Activated T-helper 1 cell treated with anti-CD3 and anti-CD28 coated beads, Interleukin-12 subunit alpha, Interleukin-12 subunit beta, Interleukin-2, Interleukin-4 antibody, amounts not matched to agents 30 ng/mL and 10 ng/mL and 1 ng/mL, durations not matched to agents 14 hours and 24 hours and 36 hours (primary cell): ENCODE measurements at regions not wholly inside any gene's neighbourhood (a gene's known extent, or its start where the extent isn't known, plus 50 kb on each side); places are given as distances from the start of the nearest gene placed in this dataset.

Experiments used
- DNase-seq: peaks from one replicate; pipeline ENCODE4 v3.0.0; 2021; ENCODE audit warnings: low spot score
- H3K27ac Mint-ChIP-seq: one replicate; pipeline ENCODE4 v1.8.0; 2021; ENCODE audit warnings: mild to moderate bottlenecking, mixed read lengths
- H3K27me3 Mint-ChIP-seq: one replicate; pipeline ENCODE4 v1.8.0; 2022; ENCODE audit warnings: mild to moderate bottlenecking, moderate library complexity, mixed read lengths; ENCODE audit not compliant: insufficient read depth
- H3K36me3 Mint-ChIP-seq: one replicate; pipeline ENCODE4 v1.8.0; 2021; ENCODE audit warnings: low read depth, mixed read lengths
- H3K4me1 Mint-ChIP-seq: one replicate; pipeline ENCODE4 v1.8.0; 2021; ENCODE audit warnings: low read depth, mixed read lengths
- H3K4me3 Mint-ChIP-seq: one replicate; pipeline ENCODE4 v1.8.0; 2021; ENCODE audit warnings: mild to moderate bottlenecking, moderate library complexity, mixed read lengths
- H3K9me3 Mint-ChIP-seq: one replicate; pipeline ENCODE4 v1.8.0; 2021; ENCODE audit warnings: mixed read lengths
- intact Hi-C: fragments of 100-400 bp; cut with micrococcal nuclease; formaldehyde crosslinking; loops from one replicate; pipeline ENCODE4 v1.15.1; 2024

DNA sequence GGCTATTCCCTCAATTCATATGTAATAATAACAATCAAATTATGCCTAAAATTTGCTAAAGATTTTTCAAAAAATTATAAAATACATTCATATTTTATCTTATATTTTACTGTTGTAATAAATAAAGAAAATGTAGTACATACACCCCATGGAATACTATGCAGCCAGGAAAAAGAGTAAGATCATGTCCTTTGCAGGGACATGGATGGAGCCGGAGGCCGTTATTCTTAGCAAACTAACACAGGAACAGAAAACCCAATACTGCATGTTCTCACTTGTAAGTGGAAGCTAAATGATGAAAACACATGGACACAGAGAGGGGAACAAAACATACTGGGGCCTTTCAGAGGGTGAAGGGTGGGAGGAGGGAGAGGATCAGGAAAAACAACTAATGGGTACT, 584.2 kb upstream of the MMS22L start:
- H3K4me1 Mint-ChIP-seq, result no peaks in the 10 kb centered on the region
- DNase-seq, result no peak
- intact Hi-C loops, result no loop called here
- H3K36me3 Mint-ChIP-seq, result no peaks in the 10 kb centered on the region
- no peaks in the 10 kb centered on the region for H3K9me3 Mint-ChIP-seq
- H3K27me3 Mint-ChIP-seq, result no peaks in the 10 kb centered on the region
- no peak overlapping the region for H3K27ac Mint-ChIP-seq
- H3K4me3 Mint-ChIP-seq, result no peak overlapping the region

DNA sequence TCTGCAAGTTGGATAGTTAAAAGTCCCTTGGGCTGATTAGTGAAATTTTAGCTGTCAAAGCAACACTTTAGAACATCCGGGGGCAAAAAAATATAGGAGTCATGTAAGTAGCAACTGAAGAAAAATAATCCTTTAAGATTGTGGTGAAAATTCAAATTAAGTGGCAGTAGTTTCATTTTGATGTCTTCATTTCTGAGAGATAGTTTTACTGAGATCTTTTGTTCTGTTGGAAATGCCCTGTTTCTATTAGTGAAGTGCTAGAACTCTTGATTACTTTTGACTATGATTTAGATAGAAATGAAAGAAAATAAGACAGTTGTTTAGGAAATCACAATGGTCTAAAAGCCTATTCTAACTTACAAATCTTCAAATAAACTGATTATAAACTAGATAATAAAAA, 587.3 kb upstream of the MMS22L start:
- H3K4me3 Mint-ChIP-seq, result no peak overlapping the region
- DNase-seq, result no peak
- no peaks in the 10 kb centered on the region for H3K36me3 Mint-ChIP-seq
- no peaks in the 10 kb centered on the region for H3K27me3 Mint-ChIP-seq
- no peaks in the 10 kb centered on the region for H3K9me3 Mint-ChIP-seq
- intact Hi-C loops, result no loop called here
- H3K4me1 Mint-ChIP-seq, result no peaks in the 10 kb centered on the region
- H3K27ac Mint-ChIP-seq, result no peak overlapping the region

DNA sequence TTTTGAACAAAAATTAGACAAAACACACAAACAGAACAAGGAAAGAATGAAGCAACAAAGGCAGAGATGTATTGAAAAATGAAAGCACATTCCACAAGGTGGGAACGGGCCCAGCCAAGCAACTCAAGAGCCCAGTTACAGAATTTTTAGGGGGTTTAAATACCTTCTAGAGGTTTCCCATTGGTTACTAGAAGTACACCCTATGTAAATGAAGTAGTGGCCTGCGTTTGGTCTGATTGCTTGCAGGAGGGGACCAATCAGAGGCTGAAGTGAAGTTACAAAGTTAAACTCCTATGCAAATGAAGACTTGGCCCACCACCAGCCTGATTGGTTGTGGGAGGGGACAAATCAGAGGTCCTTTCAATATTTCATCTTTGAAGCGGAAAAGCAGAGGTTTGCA, 593.7 kb upstream of the MMS22L start:
- H3K4me3 Mint-ChIP-seq, result no peak overlapping the region
- no peaks in the 10 kb centered on the region for H3K27me3 Mint-ChIP-seq
- no peaks in the 10 kb centered on the region for H3K36me3 Mint-ChIP-seq
- no peak overlapping the region for H3K27ac Mint-ChIP-seq
- no peak for DNase-seq
- intact Hi-C loops, result no loop called here
- H3K4me1 Mint-ChIP-seq, result no peaks in the 10 kb centered on the region
- no peaks in the 10 kb centered on the region for H3K9me3 Mint-ChIP-seq

DNA sequence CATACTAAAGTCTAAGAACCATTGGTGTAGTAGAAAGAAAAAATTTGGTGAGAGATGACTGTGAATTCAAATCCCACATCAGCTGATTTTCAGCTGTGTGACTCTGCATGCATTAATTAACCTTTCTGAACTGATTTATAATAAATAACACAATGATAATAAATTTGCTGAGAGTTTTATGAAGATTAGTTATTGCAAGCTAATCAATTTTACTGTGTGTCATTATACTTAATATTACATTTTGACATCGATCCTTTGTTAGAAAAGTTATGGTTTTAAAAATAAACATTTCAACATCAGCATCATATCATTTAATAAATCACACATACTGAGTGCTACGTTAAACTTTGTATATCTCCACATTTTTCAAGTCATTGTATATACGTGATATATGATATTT, 599.7 kb upstream of the MMS22L start:
- intact Hi-C loops, result no loop called here
- Mint-ChIP-seq H3K4me1 (no peaks in the 10 kb centered on the region), H3K36me3 (no peaks in the 10 kb centered on the region), H3K27me3 (no peaks in the 10 kb centered on the region), H3K4me3 (no peak overlapping the region), H3K9me3 (no peaks in the 10 kb centered on the region), H3K27ac (no peak overlapping the region)
- DNase-seq, result no peak

DNA sequence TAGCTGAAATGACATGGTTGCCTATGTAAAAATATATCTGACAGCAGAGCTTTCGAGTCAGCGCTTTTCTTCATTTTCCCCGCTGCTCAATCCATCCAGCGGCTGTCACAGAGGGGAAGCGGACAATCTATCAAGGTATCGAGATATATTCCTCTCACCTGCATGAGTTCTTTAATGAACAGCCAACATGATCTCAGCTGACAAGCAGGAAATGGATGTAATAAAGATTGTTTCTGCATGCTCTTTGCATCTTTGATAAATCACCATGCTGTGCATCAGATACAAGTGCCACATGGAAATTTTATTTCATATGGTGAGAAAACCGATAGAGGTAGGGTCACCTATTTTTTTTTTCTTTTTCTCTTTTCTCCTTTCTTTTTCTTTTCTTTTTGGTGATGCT, 602.3 kb upstream of the MMS22L start:
- no peaks in the 10 kb centered on the region for H3K36me3 Mint-ChIP-seq

DNA sequence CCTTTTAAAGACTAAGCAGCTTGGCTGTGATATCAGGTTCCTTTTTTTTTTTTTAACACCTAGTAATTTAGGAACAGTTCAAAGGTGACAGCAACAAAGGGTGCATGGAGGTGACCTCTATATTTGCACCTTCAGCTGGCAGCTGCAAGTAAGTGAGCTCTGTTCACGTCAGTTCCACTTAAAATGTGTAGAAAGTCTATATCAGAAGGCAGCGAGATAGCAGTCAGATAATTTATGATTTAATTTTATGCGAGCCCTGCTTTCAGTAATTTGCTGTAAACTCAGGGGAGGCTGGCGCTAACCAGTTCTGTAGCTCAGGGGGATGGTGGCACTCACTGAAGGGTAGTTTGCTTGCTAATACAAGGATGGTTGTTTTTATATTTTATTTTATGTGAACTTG, 602.8 kb upstream of the MMS22L start:
- intact Hi-C loops, result no loop called here
- no peaks in the 10 kb centered on the region for H3K27me3 Mint-ChIP-seq
- H3K27ac Mint-ChIP-seq, result no peak overlapping the region
- no peak overlapping the region for H3K4me3 Mint-ChIP-seq
- no peaks in the 10 kb centered on the region for H3K4me1 Mint-ChIP-seq
- H3K9me3 Mint-ChIP-seq, result no peaks in the 10 kb centered on the region
- no peaks in the 10 kb centered on the region for H3K36me3 Mint-ChIP-seq
- DNase-seq, result no peak

More for the DNA sequence above, 602.3 kb upstream of the MMS22L start:
- no peaks in the 10 kb centered on the region for H3K27me3 Mint-ChIP-seq
- intact Hi-C loops, result no loop called here
- no peak overlapping the region for H3K27ac Mint-ChIP-seq
- DNase-seq, result no peak
- no peaks in the 10 kb centered on the region for H3K9me3 Mint-ChIP-seq
- no peaks in the 10 kb centered on the region for H3K4me1 Mint-ChIP-seq
- H3K4me3 Mint-ChIP-seq, result no peak overlapping the region

DNA sequence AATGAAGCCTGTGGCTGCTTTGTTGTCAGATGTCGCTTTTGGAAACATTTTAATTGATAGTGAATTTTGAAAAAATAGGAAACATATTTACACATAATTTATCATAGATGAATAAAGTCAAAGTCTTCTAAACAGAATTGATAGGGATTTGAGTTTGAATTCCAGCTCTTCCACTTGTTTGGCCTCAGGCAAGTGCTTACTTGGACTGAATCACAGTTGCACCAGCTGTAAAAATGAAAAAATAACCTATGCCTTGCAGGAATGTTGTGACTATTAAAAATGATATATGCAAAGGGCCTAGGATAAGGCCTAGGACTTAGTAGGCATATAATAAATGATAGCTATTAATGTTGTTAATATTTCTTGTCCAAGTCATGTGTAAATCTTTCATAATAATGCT, 618.5 kb upstream of the MMS22L start:
- no peaks in the 10 kb centered on the region for H3K27me3 Mint-ChIP-seq
- no peaks in the 10 kb centered on the region for H3K4me1 Mint-ChIP-seq
- intact Hi-C loops, result no loop called here
- DNase-seq, result no peak
- no peak overlapping the region for H3K27ac Mint-ChIP-seq
- no peaks in the 10 kb centered on the region for H3K9me3 Mint-ChIP-seq
- no peaks in the 10 kb centered on the region for H3K36me3 Mint-ChIP-seq
- H3K4me3 Mint-ChIP-seq, result no peak overlapping the region

DNA sequence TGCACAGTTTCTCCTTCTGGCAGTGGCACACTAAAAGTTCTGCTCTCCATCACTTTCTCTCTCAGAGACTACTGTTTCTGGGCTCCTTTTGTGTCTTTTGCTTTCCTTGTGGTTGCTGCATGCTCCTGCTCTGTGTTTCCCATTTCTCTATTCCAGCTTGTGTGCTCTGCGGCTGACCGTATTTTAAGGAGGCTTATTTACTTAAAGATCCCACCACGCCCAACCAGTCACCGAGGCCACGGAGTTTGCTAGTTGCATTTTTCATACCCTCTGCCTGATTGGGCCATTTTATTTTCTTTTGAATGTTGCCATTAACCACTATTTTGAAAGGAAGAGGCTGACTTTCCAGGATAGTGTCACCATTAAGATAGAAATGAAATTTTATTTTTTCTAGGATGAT, 626.4 kb upstream of the MMS22L start:
- H3K4me3 Mint-ChIP-seq, result no peak overlapping the region
- H3K27me3 Mint-ChIP-seq, result no peaks in the 10 kb centered on the region
- no peak overlapping the region for H3K27ac Mint-ChIP-seq
- H3K9me3 Mint-ChIP-seq, result no peaks in the 10 kb centered on the region
- intact Hi-C loops, result no loop called here
- H3K36me3 Mint-ChIP-seq, result no peaks in the 10 kb centered on the region
- H3K4me1 Mint-ChIP-seq, result no peaks in the 10 kb centered on the region
- DNase-seq, result no peak

DNA sequence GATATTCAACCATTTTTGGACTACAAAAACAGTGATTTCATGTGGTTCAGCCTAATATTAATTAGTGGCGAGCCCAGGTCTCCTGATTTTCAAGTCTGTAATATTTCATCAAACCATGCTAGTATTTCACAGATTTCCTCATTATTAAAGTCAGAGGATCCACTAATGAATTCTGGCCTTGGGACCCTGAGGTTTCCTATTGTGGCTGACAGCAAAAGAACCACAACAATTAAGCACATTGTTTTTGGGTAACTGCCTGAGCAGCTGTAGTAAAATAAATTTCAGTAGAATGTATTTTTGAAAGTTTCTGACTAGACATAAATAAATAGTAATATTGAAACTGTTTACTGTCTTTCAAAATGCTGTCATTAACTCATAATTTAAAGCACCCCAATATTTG, 630.7 kb upstream of the MMS22L start:
- no peaks in the 10 kb centered on the region for H3K27me3 Mint-ChIP-seq
- H3K4me1 Mint-ChIP-seq, result no peaks in the 10 kb centered on the region
- DNase-seq, result no peak
- intact Hi-C loops, result no loop called here
- no peaks in the 10 kb centered on the region for H3K9me3 Mint-ChIP-seq
- H3K36me3 Mint-ChIP-seq, result no peaks in the 10 kb centered on the region
- H3K4me3 Mint-ChIP-seq, result no peak overlapping the region
- H3K27ac Mint-ChIP-seq, result no peak overlapping the region

DNA sequence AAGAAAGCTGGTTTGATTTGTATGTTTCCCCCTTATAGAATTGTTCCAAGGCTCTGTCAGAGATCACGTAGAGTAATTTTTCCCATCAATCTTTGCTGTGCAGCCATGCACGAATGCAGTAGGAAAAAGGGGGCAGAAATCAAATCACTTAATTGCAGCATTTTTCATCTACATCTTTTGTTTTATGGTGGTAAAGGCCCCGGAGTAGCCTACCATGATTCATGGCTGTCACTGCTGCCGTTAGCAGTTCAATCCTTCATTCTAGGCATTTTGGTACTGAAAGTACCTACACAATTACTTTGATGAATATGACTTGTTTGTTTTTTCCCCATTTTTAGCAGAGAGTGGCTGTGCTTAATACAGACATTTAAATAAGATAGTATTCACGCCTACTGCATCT, 631.9 kb upstream of the MMS22L start:
- no peaks in the 10 kb centered on the region for H3K36me3 Mint-ChIP-seq
- no peaks in the 10 kb centered on the region for H3K4me1 Mint-ChIP-seq
- H3K27ac Mint-ChIP-seq, result no peak overlapping the region
- no peak overlapping the region for H3K4me3 Mint-ChIP-seq
- intact Hi-C loops, result no loop called here
- H3K9me3 Mint-ChIP-seq, result no peaks in the 10 kb centered on the region
- no peak for DNase-seq
- no peaks in the 10 kb centered on the region for H3K27me3 Mint-ChIP-seq

DNA sequence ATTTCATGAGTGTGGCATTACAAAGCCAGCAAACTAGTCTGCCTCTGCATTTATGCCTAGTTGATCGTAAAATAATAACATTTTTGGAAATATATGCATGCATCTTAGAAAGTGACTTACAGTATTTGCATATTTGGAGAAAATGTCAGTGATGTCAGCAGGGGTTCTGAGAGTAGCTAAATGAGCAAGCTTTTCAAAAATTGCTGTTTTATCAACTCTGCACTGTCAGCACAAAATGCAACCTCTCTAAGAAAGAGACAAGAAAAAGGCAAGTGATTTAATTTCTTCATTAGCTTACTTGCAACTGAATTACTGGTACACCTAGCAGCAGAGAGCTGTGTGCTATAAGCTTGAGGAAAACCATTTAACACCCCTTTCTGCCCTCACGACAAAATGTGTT, 632.5 kb upstream of the MMS22L start:
- Mint-ChIP-seq H3K4me1 (no peaks in the 10 kb centered on the region), H3K27me3 (no peaks in the 10 kb centered on the region), H3K9me3 (no peaks in the 10 kb centered on the region), H3K4me3 (no peak overlapping the region), H3K27ac (no peak overlapping the region), H3K36me3 (no peaks in the 10 kb centered on the region)
- intact Hi-C loops, result no loop called here
- no peak for DNase-seq

DNA sequence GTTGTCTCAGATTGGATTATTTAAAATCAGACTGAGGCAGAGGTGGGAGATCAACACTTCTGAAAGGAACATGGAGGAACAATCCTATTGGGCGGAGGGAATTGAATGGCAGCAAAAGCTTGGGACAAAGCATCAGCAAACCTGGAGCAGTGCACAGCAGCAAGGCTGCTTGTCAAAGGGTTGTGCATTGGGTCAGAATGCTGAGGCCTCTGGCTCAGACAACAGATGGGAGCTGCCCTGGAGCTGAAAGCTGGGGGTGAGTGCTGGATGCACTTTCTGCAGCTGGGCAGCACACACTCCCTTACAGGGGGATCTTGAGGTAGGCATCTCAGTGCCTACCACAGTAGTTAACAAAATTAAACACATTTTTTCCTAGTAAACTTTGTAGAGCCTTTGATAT, 634.4 kb upstream of the MMS22L start:
- no peaks in the 10 kb centered on the region for H3K36me3 Mint-ChIP-seq

DNA sequence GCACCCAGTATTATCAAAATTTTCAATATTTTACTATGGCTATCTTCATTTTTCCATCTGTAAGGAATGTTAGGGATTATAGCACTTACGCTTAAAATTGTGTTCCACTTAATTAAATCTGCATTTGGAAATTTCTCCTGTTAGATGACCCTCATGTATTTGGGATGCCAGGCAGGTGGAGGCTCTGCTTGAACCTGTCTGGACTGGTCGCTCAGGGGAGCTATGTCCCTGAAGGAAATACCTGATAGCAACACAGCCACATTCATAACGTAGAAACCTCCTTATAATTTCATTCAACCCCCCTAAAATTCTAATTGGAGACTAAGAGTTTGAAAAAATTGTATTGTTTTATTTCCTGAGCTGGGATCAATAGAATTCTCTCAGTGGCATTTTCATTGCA, 636.0 kb upstream of the MMS22L start:
- intact Hi-C loops, result no loop called here
- no peaks in the 10 kb centered on the region for H3K27me3 Mint-ChIP-seq

More for the DNA sequence above, 634.4 kb upstream of the MMS22L start:
- no peaks in the 10 kb centered on the region for H3K9me3 Mint-ChIP-seq
- no peaks in the 10 kb centered on the region for H3K27me3 Mint-ChIP-seq
- H3K4me1 Mint-ChIP-seq, result no peaks in the 10 kb centered on the region
- intact Hi-C loops, result no loop called here
- H3K27ac Mint-ChIP-seq, result no peak overlapping the region
- no peak overlapping the region for H3K4me3 Mint-ChIP-seq
- no peak for DNase-seq

DNA sequence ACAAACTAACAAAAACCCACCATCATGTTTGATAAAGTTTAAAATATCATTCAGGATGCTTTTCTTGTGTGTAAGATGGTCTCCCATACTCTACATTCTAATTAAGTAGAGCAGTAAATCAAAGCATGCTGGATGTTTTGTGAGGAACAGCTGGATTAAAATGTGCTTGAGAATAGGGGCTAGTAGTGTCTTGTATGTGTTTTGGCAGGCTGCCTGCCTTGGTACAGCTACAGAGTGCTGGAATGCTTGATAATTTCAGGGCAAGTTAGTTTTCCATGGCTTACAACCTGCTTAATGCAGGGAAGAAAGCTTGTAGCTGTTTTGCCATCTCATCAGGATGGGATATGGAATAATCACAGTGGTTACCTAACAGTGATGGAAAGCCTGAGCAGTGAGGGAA, 636.6 kb upstream of the MMS22L start:
- Mint-ChIP-seq H3K27ac (no peak overlapping the region), H3K4me1 (no peaks in the 10 kb centered on the region), H3K4me3 (no peak overlapping the region), H3K27me3 (no peaks in the 10 kb centered on the region), H3K36me3 (no peaks in the 10 kb centered on the region), H3K9me3 (no peaks in the 10 kb centered on the region)
- intact Hi-C loops, result no loop called here
- DNase-seq, result no peak

More for the DNA sequence above, 636.0 kb upstream of the MMS22L start:
- H3K27ac Mint-ChIP-seq, result no peak overlapping the region
- DNase-seq, result no peak
- no peak overlapping the region for H3K4me3 Mint-ChIP-seq
- H3K4me1 Mint-ChIP-seq, result no peaks in the 10 kb centered on the region
- H3K36me3 Mint-ChIP-seq, result no peaks in the 10 kb centered on the region
- H3K9me3 Mint-ChIP-seq, result no peaks in the 10 kb centered on the region
